IMR-90 (cell line): ENCODE measurements at regions not wholly inside any gene's neighbourhood (a gene's known extent, or its start where the extent isn't known, plus 50 kb on each side); places are given as distances from the start of the nearest gene placed in this dataset.

Experiments
- CHD1 ChIP-seq: IDR thresholded peaks from 2 replicates; pipeline ENCODE4 v1.6.1; 2012; ENCODE audit warnings: low read depth, low read length, improper control_type of control experiment
- CTCF ChIP-seq: conservative IDR thresholded peaks from 2 replicates; pipeline ENCODE4 v1.5.1; 2012; ENCODE audit warnings: mild to moderate bottlenecking, low read depth, low read length, improper control_type of control experiment
- MAFK ChIP-seq: IDR thresholded peaks from 2 replicates; pipeline ENCODE4 v1.6.1; 2012; ENCODE audit warnings: low read depth, low read length, improper control_type of control experiment
- MAZ ChIP-seq: IDR thresholded peaks from 2 replicates; pipeline ENCODE4 v1.6.1; 2012; ENCODE audit warnings: low read depth, mild to moderate bottlenecking, low read length, improper control_type of control experiment, moderate library complexity, borderline replicate concordance
- MXI1 ChIP-seq: IDR thresholded peaks from 2 replicates; pipeline ENCODE4 v1.6.1; 2012; ENCODE audit warnings: low read depth, mild to moderate bottlenecking, low read length, moderate library complexity, borderline replicate concordance
- POLR2A ChIP-seq: IDR thresholded peaks from 2 replicates; pipeline ENCODE4 v1.6.1; 2012; ENCODE audit warnings: mild to moderate bottlenecking, low read depth, low read length
- RAD21 ChIP-seq: IDR thresholded peaks from 2 replicates; pipeline ENCODE4 v1.6.1; 2012; ENCODE audit warnings: low read length, improper control_type of control experiment
- SMC3 ChIP-seq: fragments of 150-350 bp; IDR thresholded peaks from 2 replicates; pipeline ENCODE4 v1.6.1; 2016; ENCODE audit warnings: low read depth, mild to moderate bottlenecking, antibody characterized with exemption, low read length, moderate library complexity
- USF2 ChIP-seq: fragments of 150-350 bp; IDR thresholded peaks from 2 replicates; pipeline ENCODE4 v1.6.1; 2017; ENCODE audit warnings: mild to moderate bottlenecking, antibody characterized with exemption, low read length, low read depth

GRCh38 chr3:141432904-141433303, 53.9 kb upstream of the RASA2 start:
- TF ChIP-seq CTCF: no peak
- no peak for TF ChIP-seq RAD21
- TF ChIP-seq POLR2A: no peak
- TF ChIP-seq CHD1: no peak
- TF ChIP-seq USF2: no peak
- TF ChIP-seq MXI1: no peak
- TF ChIP-seq MAFK: no peak
- no peak for TF ChIP-seq SMC3
- no peak for TF ChIP-seq MAZ
